Kidney (tissue), 13 donors: ENCODE measurements at regions not wholly inside any gene's neighbourhood (a gene's known extent, or its start where the extent isn't known, plus 50 kb on each side); places are given as distances from the start of the nearest gene placed in this dataset.

ENCODE experiments used
- DNase-seq, 5 donors: peaks; one replicate each; pipeline ENCODE4 v3.0.0-alpha.2; 2013 to 2020
- FAIRE-seq: peaks from 2 replicates; lab custom pipeline; 2012; peaks lifted over from hg19 to GRCh38; lab: Jason Lieb, UNC
- H3K27ac ChIP-seq, 2 donors: one replicate each; pipeline ENCODE4 v1.7.0; 2013; ENCODE audit warnings: low read depth in 2 of 2, low read length in 2 of 2, inconsistent platforms in 1 of 2
- H3K27me3 ChIP-seq: one replicate; pipeline ENCODE4 v1.7.1; 2013; ENCODE audit warnings: low read length, inconsistent platforms; ENCODE audit not compliant: control insufficient read depth, insufficient read depth
- H3K36me3 ChIP-seq, 3 donors: one replicate each; pipeline versions ENCODE4 v1.7.0 to v1.7.1; 2013; ENCODE audit warnings: low read length in 3 of 3, control low read depth in 1 of 3, inconsistent platforms in 1 of 3; ENCODE audit not compliant: insufficient read depth in 3 of 3, control insufficient read depth in 2 of 3
- H3K4me1 ChIP-seq, 3 donors: one replicate each; pipeline versions ENCODE4 v1.7.0 to v1.7.1; 2013; ENCODE audit warnings: low read length in 3 of 3, inconsistent platforms in 1 of 3, low read depth in 1 of 3; ENCODE audit not compliant: control insufficient read depth in 2 of 3, insufficient read depth in 2 of 3
- H3K4me3 ChIP-seq, 3 donors: one replicate each; pipeline versions ENCODE4 v1.7.0 to v1.8.1; 2013; ENCODE audit warnings: low read length in 3 of 3, control low read depth in 1 of 3, inconsistent platforms in 1 of 3
- H3K9ac ChIP-seq, 3 donors: one replicate each; pipeline versions ENCODE4 v1.7.0 to v1.7.1; 2013; ENCODE audit warnings: low read length in 3 of 3, control low read depth in 1 of 3, inconsistent platforms in 1 of 3
- H3K9me3 ChIP-seq, 3 donors: one replicate each; pipeline versions ENCODE4 v1.7.0 to v1.7.1; 2013; ENCODE audit warnings: low read length in 3 of 3, control low read depth in 1 of 3, inconsistent platforms in 1 of 3; ENCODE audit not compliant: control insufficient read depth in 2 of 3, insufficient read depth in 1 of 3
- intact Hi-C: fragments of 100-400 bp; cut with DNase I; formaldehyde crosslinking; loops from one replicate; pipeline ENCODE4 v1.11.1; 2022
- TF ChIP-seq, protein P1 (sequence below): IDR thresholded peaks from 3 replicates; pipeline ENCODE4 v1.5.1; 2012; ENCODE audit warnings: mild to moderate bottlenecking, moderate library complexity, borderline replicate concordance; ENCODE audit not compliant: insufficient read depth; ENCODE audit errors: extremely low read depth
- donor health status: control.
- donor health status: control.
- donor health status: control.
- donor health status: control.
- donor health status: control.
- donor health status: DM: yes; HTN: yes; CAD: no.
- donor health status: Normal renal cell carcinoma (clear cell type).

DNA sequence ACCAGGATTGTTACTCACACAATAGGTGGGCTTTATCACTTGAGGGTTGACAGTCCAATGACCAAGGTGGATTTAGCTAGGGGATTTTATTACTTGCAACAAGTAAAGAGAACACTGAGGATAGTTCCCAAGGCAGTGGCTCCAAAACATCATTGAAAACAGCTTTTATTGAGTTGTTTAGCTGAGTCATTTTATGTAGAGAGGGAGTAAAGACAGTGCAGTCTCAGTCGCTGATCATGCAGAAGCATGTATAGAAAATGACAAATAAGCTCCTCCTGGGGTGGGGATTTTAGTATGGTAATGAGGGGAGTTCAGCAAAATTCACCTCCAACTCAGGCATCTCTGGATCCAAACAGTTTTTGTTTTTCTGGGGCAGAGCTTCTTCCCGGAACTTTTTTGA is 163.0 kb upstream of the CCDC179 start:
- no peaks in the 10 kb centered on the region for H3K27me3 ChIP-seq
- no peak for DNase-seq
- no peak overlapping the region for H3K4me3 ChIP-seq
- intact Hi-C loops: no loop called here
- H3K4me1 ChIP-seq: no peaks in the 10 kb centered on the region
- H3K36me3 ChIP-seq: no peaks in the 10 kb centered on the region
- H3K9ac ChIP-seq: no peak overlapping the region
- TF ChIP-seq, protein P1, sequence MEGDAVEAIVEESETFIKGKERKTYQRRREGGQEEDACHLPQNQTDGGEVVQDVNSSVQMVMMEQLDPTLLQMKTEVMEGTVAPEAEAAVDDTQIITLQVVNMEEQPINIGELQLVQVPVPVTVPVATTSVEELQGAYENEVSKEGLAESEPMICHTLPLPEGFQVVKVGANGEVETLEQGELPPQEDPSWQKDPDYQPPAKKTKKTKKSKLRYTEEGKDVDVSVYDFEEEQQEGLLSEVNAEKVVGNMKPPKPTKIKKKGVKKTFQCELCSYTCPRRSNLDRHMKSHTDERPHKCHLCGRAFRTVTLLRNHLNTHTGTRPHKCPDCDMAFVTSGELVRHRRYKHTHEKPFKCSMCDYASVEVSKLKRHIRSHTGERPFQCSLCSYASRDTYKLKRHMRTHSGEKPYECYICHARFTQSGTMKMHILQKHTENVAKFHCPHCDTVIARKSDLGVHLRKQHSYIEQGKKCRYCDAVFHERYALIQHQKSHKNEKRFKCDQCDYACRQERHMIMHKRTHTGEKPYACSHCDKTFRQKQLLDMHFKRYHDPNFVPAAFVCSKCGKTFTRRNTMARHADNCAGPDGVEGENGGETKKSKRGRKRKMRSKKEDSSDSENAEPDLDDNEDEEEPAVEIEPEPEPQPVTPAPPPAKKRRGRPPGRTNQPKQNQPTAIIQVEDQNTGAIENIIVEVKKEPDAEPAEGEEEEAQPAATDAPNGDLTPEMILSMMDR: no peak
- no peak for FAIRE-seq
- H3K27ac ChIP-seq: no peak overlapping the region
- no peaks in the 10 kb centered on the region for H3K9me3 ChIP-seq

DNA sequence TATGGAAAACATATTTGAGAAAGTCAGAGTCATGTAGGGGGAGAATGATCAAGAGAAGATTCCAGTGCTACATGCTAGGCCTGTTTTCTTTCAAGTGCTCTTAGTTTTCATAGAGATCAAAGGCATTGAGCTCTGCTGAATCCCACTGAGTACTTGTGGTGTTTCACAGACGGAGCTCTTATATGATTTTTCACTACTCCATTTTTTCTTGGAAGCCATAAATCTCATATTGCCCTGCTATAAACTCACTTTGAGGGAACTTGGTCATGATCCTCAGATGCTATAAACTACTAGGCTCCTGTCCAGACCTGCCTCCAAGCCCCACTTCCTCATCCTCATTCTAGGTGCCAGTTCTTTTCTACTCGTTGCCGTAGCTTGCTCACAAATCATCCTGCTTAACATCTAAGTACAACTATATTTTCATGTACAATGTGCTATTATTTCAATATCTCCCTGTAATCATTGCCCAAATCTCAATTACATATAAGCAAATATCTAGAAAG is 180.8 kb upstream of the CCDC179 start:
- intact Hi-C loops: no loop called here
- FAIRE-seq (no peak), DNase-seq (no peak)
- no peaks in the 10 kb centered on the region for H3K27me3 ChIP-seq
- H3K27ac ChIP-seq: no peak overlapping the region
- H3K9ac ChIP-seq: no peak overlapping the region
- H3K36me3 ChIP-seq: no peaks in the 10 kb centered on the region
- TF ChIP-seq, protein P1: no peak
- no peaks in the 10 kb centered on the region for H3K4me1 ChIP-seq
- H3K9me3 ChIP-seq: no peaks in the 10 kb centered on the region
- no peak overlapping the region for H3K4me3 ChIP-seq

DNA sequence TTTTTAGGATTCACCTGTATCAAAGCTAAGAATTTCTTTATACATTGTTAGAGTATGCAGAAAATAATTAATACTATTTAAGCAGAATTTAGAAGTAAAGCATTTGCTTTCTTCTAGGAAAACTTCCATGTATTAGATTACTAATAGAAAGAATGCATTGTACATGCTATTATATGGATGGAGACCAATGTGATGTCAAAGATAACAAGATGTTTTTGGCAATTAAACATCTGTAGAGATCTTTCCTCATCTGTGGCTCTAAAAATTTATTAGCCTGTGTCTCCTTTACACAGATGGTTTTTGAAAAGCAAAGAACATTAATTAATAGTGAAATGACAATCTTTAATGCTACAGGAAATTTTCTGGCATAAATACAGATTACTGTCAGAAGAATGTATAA is 198.4 kb upstream of the CCDC179 start:
- TF ChIP-seq, protein P1: no peak
- DNase-seq: no peak

DNA sequence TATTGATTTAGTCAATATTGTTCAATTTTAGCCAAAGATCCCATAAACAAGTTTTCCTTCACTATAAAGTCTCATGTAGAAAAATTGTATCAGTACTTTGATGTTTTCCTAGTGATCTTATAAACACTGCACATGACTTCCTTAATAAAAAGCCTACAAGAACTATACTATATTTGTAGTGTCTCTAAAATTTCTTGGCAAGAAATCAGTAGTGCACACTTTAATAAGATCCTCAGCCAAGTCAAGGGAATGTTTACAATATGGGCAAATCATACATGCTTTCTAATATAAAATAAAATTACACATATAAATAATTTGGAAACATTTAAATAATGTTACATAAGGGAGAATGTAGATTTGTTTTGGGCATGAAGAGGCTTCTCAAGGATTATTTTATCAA is 203.0 kb upstream of the CCDC179 start:
- FAIRE-seq: no peak
- TF ChIP-seq, protein P1: no peak
- intact Hi-C loops: no loop called here
- Histone ChIP-seq H3K27ac (no peak overlapping the region), H3K9me3 (no peaks in the 10 kb centered on the region), H3K36me3 (no peaks in the 10 kb centered on the region), H3K4me1 (no peaks in the 10 kb centered on the region), H3K27me3 (no peaks in the 10 kb centered on the region), H3K4me3 (no peak overlapping the region), H3K9ac (no peak overlapping the region)
- DNase-seq: no peak

More for the DNA sequence above, 198.4 kb upstream of the CCDC179 start:
- no peaks in the 10 kb centered on the region for H3K36me3 ChIP-seq
- no peak overlapping the region for H3K4me3 ChIP-seq
- no peak overlapping the region for H3K9ac ChIP-seq
- no peaks in the 10 kb centered on the region for H3K4me1 ChIP-seq
- no peaks in the 10 kb centered on the region for H3K27me3 ChIP-seq
- no peak for FAIRE-seq
- H3K27ac ChIP-seq: no peak overlapping the region
- H3K9me3 ChIP-seq: no peaks in the 10 kb centered on the region
- intact Hi-C loops: no loop called here
